ENCODE measurements at regions not wholly inside any gene's neighbourhood (a gene's known extent, or its start where the extent isn't known, plus 50 kb on each side); places are given as distances from the start of the nearest gene placed in this dataset.

GRCh38 chr5:145708169-145708568 lies 127.0 kb downstream of the PRELID2 start:
- DNase-seq (ENCODE audit: low read depth), result no peak
- no peak for TF ChIP-seq CTCF (IDR thresholded peaks at IDR 0.05; ENCODE audit: insufficient read depth, low read length)

GRCh38 chr5:145704724-145705123 lies 130.4 kb downstream of the PRELID2 start:
- H3K4me3 ChIP-seq (ENCODE audit: low read depth, low read length), result no peak overlapping the region
- DNase-seq (ENCODE audit: low read depth), result no peak
- no peak for TF ChIP-seq CTCF (IDR thresholded peaks at IDR 0.05; ENCODE audit: insufficient read depth, low read length)

More at GRCh38 chr5:145708169-145708568, 127.0 kb downstream of the PRELID2 start:
- no peak overlapping the region for H3K4me3 ChIP-seq (ENCODE audit: low read depth, low read length)

GRCh38 chr5:145703856-145704255 lies 131.3 kb downstream of the PRELID2 start:
- no peak for TF ChIP-seq CTCF (IDR thresholded peaks at IDR 0.05; ENCODE audit: insufficient read depth, low read length)
- no peak for DNase-seq (ENCODE audit: low read depth)
- H3K4me3 ChIP-seq (ENCODE audit: low read depth, low read length), result no peak overlapping the region

GRCh38 chr5:145701404-145701803 lies 133.7 kb downstream of the PRELID2 start:
- no peak for TF ChIP-seq CTCF (IDR thresholded peaks at IDR 0.05; ENCODE audit: insufficient read depth, low read length)
- DNase-seq (ENCODE audit: low read depth), result no peak
- no peak overlapping the region for H3K4me3 ChIP-seq (ENCODE audit: low read depth, low read length)

GRCh38 chr5:145699846-145700245 lies 135.3 kb downstream of the PRELID2 start:
- no peak for TF ChIP-seq CTCF (IDR thresholded peaks at IDR 0.05; ENCODE audit: insufficient read depth, low read length)
- no peak for DNase-seq (ENCODE audit: low read depth)

GRCh38 chr5:145697251-145697990 lies 137.7 kb downstream of the PRELID2 start:
- peak; percentile 61 for DNase-seq (ENCODE audit: low read depth)
- peak; percentile 63 for TF ChIP-seq CTCF (IDR thresholded peaks at IDR 0.05; ENCODE audit: insufficient read depth, low read length)
- H3K4me3 ChIP-seq (ENCODE audit: low read depth, low read length), result no peak overlapping the region

More at GRCh38 chr5:145699846-145700245, 135.3 kb downstream of the PRELID2 start:
- H3K4me3 ChIP-seq (ENCODE audit: low read depth, low read length), result no peak overlapping the region

GRCh38 chr5:145689235-145689634 lies 145.9 kb downstream of the PRELID2 start:
- H3K4me3 ChIP-seq (ENCODE audit: low read depth, low read length), result no peak overlapping the region
- no peak for TF ChIP-seq CTCF (IDR thresholded peaks at IDR 0.05; ENCODE audit: insufficient read depth, low read length)
- no peak for DNase-seq (ENCODE audit: low read depth)
